B cell (primary cell): ENCODE measurements at regions not wholly inside any gene's neighbourhood (a gene's known extent, or its start where the extent isn't known, plus 50 kb on each side); places are given as distances from the start of the nearest gene placed in this dataset.

Experiments
- CTCF ChIP-seq: fragments of 200-600 bp; IDR thresholded peaks from one replicate; pipeline ENCODE4 v1.8.0; 2022; ENCODE audit warnings: antibody characterized with exemption, mild to moderate bottlenecking
- EZH2 ChIP-seq: IDR thresholded peaks from 2 replicates; pipeline ENCODE4 v1.6.1; 2012; ENCODE audit warnings: borderline replicate concordance, low read depth, mild to moderate bottlenecking, moderate library complexity, low read length; ENCODE audit not compliant: insufficient read depth, poor library complexity, severe bottlenecking

DNA sequence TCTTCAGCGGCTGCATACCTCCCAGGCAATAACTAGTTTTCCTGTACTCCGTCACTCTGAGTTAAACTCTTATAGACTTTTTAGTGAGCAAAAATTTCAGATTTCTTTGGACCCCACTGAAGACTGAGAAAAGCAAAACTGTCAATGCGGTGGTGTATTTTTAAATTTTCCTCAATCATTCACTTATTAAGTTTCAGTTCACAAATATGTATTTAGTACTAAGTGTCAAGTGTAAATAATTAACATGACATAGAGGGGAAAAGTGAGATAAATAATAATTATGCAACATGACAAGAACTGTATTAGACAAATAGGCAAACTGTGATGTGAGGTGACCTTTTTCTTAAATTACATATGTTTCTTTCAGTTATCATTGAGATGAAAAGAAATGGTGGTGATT is 124.4 kb downstream of the NAF1 start:
- no peak for TF ChIP-seq CTCF
- no peak for TF ChIP-seq EZH2
